DOHH2 (cell line): ENCODE measurements at regions not wholly inside any gene's neighbourhood (a gene's known extent, or its start where the extent isn't known, plus 50 kb on each side); places are given as distances from the start of the nearest gene placed in this dataset.

ENCODE experiments used
- H3F3A ChIP-seq: fragments of 200-600 bp; sonication (generic), shearing (Covaris generic); 2 replicates; pipeline ENCODE4 v1.6.0; 2016; ENCODE audit warnings: antibody characterized with exemption, mild to moderate bottlenecking; ENCODE audit not compliant: control insufficient read depth, insufficient read depth
- H3K27ac ChIP-seq: fragments of 200-600 bp; sonication (generic); 2 replicates; pipeline ENCODE4 v1.5.1; 2014; ENCODE audit warnings: low read depth, mild to moderate bottlenecking, low read length, moderate library complexity
- H3K27me3 ChIP-seq: fragments of 200-600 bp; sonication (generic); 2 replicates; pipeline ENCODE4 v1.6.1; 2014; ENCODE audit warnings: mild to moderate bottlenecking, low read length, mixed read lengths; ENCODE audit not compliant: control insufficient read depth
- H3K36me3 ChIP-seq: fragments of 200-600 bp; sonication (generic); 2 replicates; pipeline ENCODE4 v1.6.1; 2014; ENCODE audit warnings: mild to moderate bottlenecking, low read length, moderate library complexity, mixed read lengths; ENCODE audit not compliant: control insufficient read depth
- H3K4me1 ChIP-seq: fragments of 200-600 bp; sonication (generic); 2 replicates; pipeline ENCODE4 v1.6.1; 2014; ENCODE audit warnings: mild to moderate bottlenecking, low read length, mixed read lengths; ENCODE audit not compliant: control insufficient read depth
- H3K4me2 ChIP-seq: fragments of 200-600 bp; sonication (generic); 2 replicates; pipeline ENCODE4 v1.6.0; 2014; ENCODE audit warnings: mild to moderate bottlenecking, low read length, moderate library complexity
- H3K4me3 ChIP-seq: fragments of 200-600 bp; sonication (generic); 2 replicates; pipeline ENCODE4 v1.5.1; 2014; ENCODE audit warnings: mild to moderate bottlenecking, low read length, mixed read lengths
- H3K79me2 ChIP-seq: fragments of 200-600 bp; sonication (generic); 2 replicates; pipeline ENCODE4 v1.6.1; 2014; ENCODE audit warnings: mild to moderate bottlenecking, low read length, mixed read lengths; ENCODE audit not compliant: control insufficient read depth
- H3K9me2 ChIP-seq: fragments of 200-600 bp; sonication (generic); replicated peaks from 2 replicates; pipeline ENCODE4 v1.6.1; 2014; ENCODE audit warnings: mild to moderate bottlenecking, low read length, mixed read lengths; ENCODE audit not compliant: control insufficient read depth
- H3K9me3 ChIP-seq: fragments of 200-600 bp; sonication (generic); 2 replicates; pipeline ENCODE4 v1.6.1; 2014; ENCODE audit warnings: antibody characterized with exemption, low read length, mixed read lengths; ENCODE audit not compliant: control insufficient read depth, insufficient read depth
- H4K20me1 ChIP-seq: fragments of 200-600 bp; sonication (generic); 2 replicates; pipeline ENCODE4 v1.6.0; 2014; ENCODE audit warnings: low read depth, mild to moderate bottlenecking, antibody characterized with exemption, low read length, moderate library complexity; ENCODE audit not compliant: control insufficient read depth, insufficient read depth
- CTCF ChIP-seq: fragments of 200-600 bp; sonication (generic); IDR thresholded peaks from one replicate; pipeline ENCODE4 v1.5.1; 2014; ENCODE audit warnings: antibody characterized with exemption, mild to moderate bottlenecking, low read depth, low read length; ENCODE audit not compliant: poor library complexity, severe bottlenecking
- EZH2phosphoT487 ChIP-seq: fragments of 200-600 bp; sonication (generic); IDR thresholded peaks from 2 replicates; pipeline ENCODE4 v1.6.1; 2017; ENCODE audit warnings: borderline replicate concordance, mild to moderate bottlenecking, antibody characterized with exemption, low read length, moderate library complexity, mixed read lengths

DNA sequence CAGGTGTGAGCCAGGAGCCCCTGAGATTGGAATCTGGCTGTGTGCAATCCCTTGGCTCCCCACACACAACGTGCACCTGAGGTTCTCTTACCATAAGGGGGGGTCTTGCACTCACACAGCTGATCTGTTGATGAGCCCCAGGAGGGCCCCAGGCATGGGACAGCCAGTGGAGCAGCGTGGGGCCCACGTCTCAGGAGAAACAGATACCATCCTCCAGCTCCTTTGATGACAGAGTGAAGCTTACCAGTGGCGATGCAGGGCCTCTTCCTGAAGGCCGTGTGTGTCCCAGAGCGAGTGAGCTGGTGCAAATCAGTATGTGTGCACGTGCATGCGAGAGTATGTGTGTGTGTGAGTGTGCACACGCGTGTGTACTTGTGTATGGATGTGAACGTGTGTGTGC, 287.4 kb downstream of the IRX1 start:
- H3K9me2 ChIP-seq = no peaks in the 10 kb centered on the region
- H3K79me2 ChIP-seq = no peaks in the 10 kb centered on the region
- H4K20me1 ChIP-seq = no peaks in the 10 kb centered on the region
- H3K9me3 ChIP-seq = peaks cover 4% of the 10 kb centered on the region; the same call in 1 of the 2 replicates
- H3K4me2 ChIP-seq = no peak overlapping the region
- H3K4me3 ChIP-seq = no peak overlapping the region
- TF ChIP-seq CTCF (no peak), EZH2phosphoT487 (no peak)
- H3K36me3 ChIP-seq = no peaks in the 10 kb centered on the region
- no peak overlapping the region for H3K27ac ChIP-seq
- no peaks in the 10 kb centered on the region for H3K4me1 ChIP-seq
- no peaks in the 10 kb centered on the region for H3F3A ChIP-seq
- H3K27me3 ChIP-seq = no peaks in the 10 kb centered on the region

- TF ChIP-seq CTCF = no peak
- TF ChIP-seq EZH2phosphoT487 = no peak
- Histone ChIP-seq H3F3A (no peaks in the 10 kb centered on the region), H3K4me3 (no peak overlapping the region), H3K9me2 (no peaks in the 10 kb centered on the region), H3K4me2 (no peak overlapping the region), H4K20me1 (no peaks in the 10 kb centered on the region), H3K79me2 (no peaks in the 10 kb centered on the region), H3K9me3 (peaks cover 4% of the 10 kb centered on the region; the same call in 1 of the 2 replicates), H3K27me3 (no peaks in the 10 kb centered on the region), H3K4me1 (no peaks in the 10 kb centered on the region), H3K36me3 (no peaks in the 10 kb centered on the region), H3K27ac (no peak overlapping the region)
Measured at GRCh38 chr5:3886524-3887451, 291.2 kb downstream of the IRX1 start.

DNA sequence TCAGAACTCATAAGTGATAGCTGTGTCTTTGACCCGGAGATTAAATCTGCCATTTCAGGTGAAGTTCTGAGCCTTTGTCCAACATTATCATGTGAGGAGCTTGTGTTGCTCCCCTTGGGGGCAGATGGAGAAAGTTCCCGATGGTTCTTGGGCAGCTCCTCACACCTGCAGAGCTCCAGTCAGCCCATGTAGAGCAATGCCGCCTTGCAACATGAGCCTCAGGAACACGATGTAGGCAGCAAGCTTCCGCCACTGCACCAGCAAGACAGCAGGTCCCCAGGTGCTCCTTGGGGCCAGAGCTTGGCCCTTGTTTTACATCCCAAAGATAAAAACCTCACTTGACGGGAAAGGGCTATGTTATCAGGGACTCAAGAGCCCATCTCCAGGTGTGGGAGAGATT, 292.7 kb downstream of the IRX1 start:
- Histone ChIP-seq H3F3A (no peaks in the 10 kb centered on the region), H3K27ac (no peak overlapping the region), H3K4me2 (no peak overlapping the region), H3K4me3 (no peak overlapping the region), H4K20me1 (no peaks in the 10 kb centered on the region), H3K27me3 (no peaks in the 10 kb centered on the region), H3K36me3 (no peaks in the 10 kb centered on the region), H3K4me1 (no peaks in the 10 kb centered on the region), H3K79me2 (no peaks in the 10 kb centered on the region), H3K9me2 (no peaks in the 10 kb centered on the region), H3K9me3 (no peaks in the 10 kb centered on the region; the same call in 1 of the 2 replicates)
- TF ChIP-seq EZH2phosphoT487 (no peak), CTCF (no peak)
